SK-N-SH (cell line): ENCODE measurements at regions not wholly inside any gene's neighbourhood (a gene's known extent, or its start where the extent isn't known, plus 50 kb on each side); places are given as distances from the start of the nearest gene placed in this dataset.

Experiments
- CTCF ChIA-PET: fragments of 300-600, 350-600 bp; formaldehyde crosslinking; extraction: SDS; loops from one replicate; lab custom pipeline; 2021; lab: Yijun Ruan, JAX
- POLR2A ChIA-PET: fragments of 350-600 bp; sonication (Branson Sonifier 250); formaldehyde crosslinking; extraction: SDS; loops from one replicate; lab custom pipeline; 2020; ENCODE audit warnings: antibody characterized with exemption, inconsistent platforms; lab: Yijun Ruan, JAX
- DNase-seq: peaks from one replicate; pipeline ENCODE4 v3.0.0; 2012
- H2AFZ ChIP-seq: fragments of 200-600 bp; sonication (generic); 2 replicates; pipeline ENCODE4 v1.8.1; 2016; ENCODE audit warnings: antibody characterized with exemption, mild to moderate bottlenecking, low read depth
- H3F3A ChIP-seq: fragments of 200-600 bp; sonication (generic); replicated peaks from 2 replicates; pipeline ENCODE3; 2016; ENCODE audit warnings: antibody characterized with exemption, mild to moderate bottlenecking; ENCODE audit not compliant: insufficient read depth
- H3K27ac ChIP-seq, 2 experiments: fragments of 200-500 bp in 1 of 2; fragments of 200-600 bp in 1 of 2; sonication (Bioruptor generic) in 1 of 2; sonication (generic), shearing (Covaris generic) in 1 of 2; 2 replicates each; pipeline versions ENCODE4 v1.5.1 to v1.6.1; 2014 to 2016; ENCODE audit warnings: low read depth in 2 of 2, inconsistent platforms in 1 of 2, low read length in 1 of 2, mild to moderate bottlenecking in 1 of 2, mixed read lengths in 1 of 2
- H3K27me3 ChIP-seq: fragments of 200-600 bp; sonication (generic), shearing (Covaris generic); 2 replicates; pipeline ENCODE4 v1.6.1; 2016; ENCODE audit warnings: mixed run types; ENCODE audit not compliant: insufficient read depth
- H3K36me3 ChIP-seq, 2 experiments: fragments of 200-500 bp in 1 of 2; fragments of 200-600 bp in 1 of 2; sonication (Bioruptor generic) in 1 of 2; sonication (generic) in 1 of 2; replicated peaks in 1 of 2; 2 replicates each; pipeline versions ENCODE3 to v1.5.1; 2014 to 2016; ENCODE audit warnings: low read length in 1 of 2, mild to moderate bottlenecking in 1 of 2; ENCODE audit not compliant: insufficient read depth in 2 of 2, control insufficient read depth in 1 of 2
- H3K4me1 ChIP-seq, 2 experiments: fragments of 200-500 bp in 1 of 2; fragments of 200-600 bp in 1 of 2; sonication (Bioruptor generic) in 1 of 2; sonication (generic), shearing (Covaris generic) in 1 of 2; 2 replicates each; pipeline versions ENCODE4 v1.5.1 to v1.6.1; 2014 to 2016; ENCODE audit warnings: low read depth in 1 of 2, low read length in 1 of 2, mixed run types in 1 of 2; ENCODE audit not compliant: insufficient read depth in 2 of 2, control insufficient read depth in 1 of 2
- H3K4me2 ChIP-seq: fragments of 200-600 bp; sonication (generic), shearing (Covaris generic); 2 replicates; pipeline ENCODE4 v1.6.1; 2017; ENCODE audit warnings: mixed run types
- H3K4me3 ChIP-seq, 2 experiments: fragments of 200-500 bp in 1 of 2; fragments of 200-600 bp in 1 of 2; sonication (Bioruptor generic) in 1 of 2; sonication (generic), shearing (Covaris generic) in 1 of 2; 2 replicates each; pipeline versions ENCODE4 v1.5.1 to v1.8.1; 2014 to 2016; ENCODE audit warnings: low read depth in 2 of 2, inconsistent platforms in 1 of 2, low read length in 1 of 2, mild to moderate bottlenecking in 1 of 2, mixed read lengths in 1 of 2, moderate library complexity in 1 of 2
- H3K79me2 ChIP-seq: fragments of 200-600 bp; sonication (generic); 2 replicates; pipeline ENCODE4 v1.8.1; 2017; ENCODE audit warnings: mild to moderate bottlenecking; ENCODE audit not compliant: insufficient read depth
- H3K9ac ChIP-seq: fragments of 200-600 bp; sonication (generic); 2 replicates; pipeline ENCODE4 v1.6.1; 2017; ENCODE audit warnings: mixed run types
- H3K9me2 ChIP-seq: fragments of 200-600 bp; sonication (generic); 2 replicates; pipeline ENCODE4 v1.6.1; 2017; ENCODE audit warnings: mixed run types
- H3K9me3 ChIP-seq: fragments of 200-600 bp; sonication (generic); 2 replicates; pipeline ENCODE4 v1.6.1; 2017; ENCODE audit warnings: mixed run types, mild to moderate bottlenecking, moderate library complexity
- H4K20me1 ChIP-seq: fragments of 200-600 bp; sonication (generic); 2 replicates; pipeline ENCODE4 v1.6.1; 2017; ENCODE audit warnings: mild to moderate bottlenecking, mixed run types; ENCODE audit not compliant: insufficient read depth
- ELF1 ChIP-seq: IDR thresholded peaks from 2 replicates; pipeline ENCODE4 v1.4.0; 2012
- EP300 ChIP-seq, 2 experiments: IDR thresholded peaks; 2 replicates each; pipeline versions ENCODE4 v1.4.0 to v1.6.1; 2012; ENCODE audit warnings: borderline replicate concordance in 1 of 2, low read depth in 1 of 2, low read length in 1 of 2
- EZH2phosphoT487 ChIP-seq: fragments of 200-600 bp; sonication (generic); IDR thresholded peaks from 2 replicates; pipeline ENCODE4 v1.6.1; 2017; ENCODE audit warnings: low read depth, mixed run types, mild to moderate bottlenecking, antibody characterized with exemption, moderate library complexity, borderline replicate concordance
- FOSL2 ChIP-seq: IDR thresholded peaks from 2 replicates; pipeline ENCODE4 v1.4.0; 2012; ENCODE audit warnings: low read depth, mild to moderate bottlenecking, moderate library complexity, borderline replicate concordance
- FOXJ3 ChIP-seq: sonication (generic); formaldehyde crosslinking; IDR thresholded peaks from 2 replicates; pipeline ENCODE4 v1.5.1; 2020; ENCODE audit warnings: mild to moderate bottlenecking, missing genetic modification reagents
- FOXM1 ChIP-seq: IDR thresholded peaks from 2 replicates; pipeline ENCODE4 v1.4.0; 2012; ENCODE audit warnings: low read depth, mild to moderate bottlenecking
- GABPA ChIP-seq: IDR thresholded peaks from 2 replicates; pipeline ENCODE4 v1.4.0; 2012; ENCODE audit warnings: low read depth, mild to moderate bottlenecking
- GATA2 ChIP-seq: sonication (generic); formaldehyde crosslinking; IDR thresholded peaks from 2 replicates; pipeline ENCODE4 v1.5.0; 2020; ENCODE audit warnings: mild to moderate bottlenecking, missing genetic modification reagents
- NFIC ChIP-seq: IDR thresholded peaks from 2 replicates; pipeline ENCODE4 v1.4.0; 2012; ENCODE audit warnings: borderline replicate concordance
- NRF1 ChIP-seq: IDR thresholded peaks from 2 replicates; pipeline ENCODE4 v1.6.1; 2012; ENCODE audit warnings: low read depth, mild to moderate bottlenecking, low read length
- POLR2AphosphoS5 ChIP-seq: IDR thresholded peaks from 2 replicates; pipeline ENCODE4 v1.6.1; 2012; ENCODE audit warnings: low read depth, low read length
- SIN3A ChIP-seq: IDR thresholded peaks from 2 replicates; pipeline ENCODE4 v1.6.1; 2012; ENCODE audit warnings: low read depth, mild to moderate bottlenecking, low read length, moderate library complexity, borderline replicate concordance
- TCF12 ChIP-seq: IDR thresholded peaks from 2 replicates; pipeline ENCODE4 v1.4.0; 2012
- TEAD4 ChIP-seq: IDR thresholded peaks from 2 replicates; pipeline ENCODE4 v1.4.0; 2012; ENCODE audit warnings: mild to moderate bottlenecking, borderline replicate concordance; ENCODE audit not compliant: insufficient read depth
- YY1 ChIP-seq: IDR thresholded peaks from 2 replicates; pipeline ENCODE4 v1.4.0; 2012; ENCODE audit warnings: low read depth, mild to moderate bottlenecking
- WGBS: methylation state at CpG from one replicate; pipeline ENCODE4 v1.1.6; 2017; ENCODE audit warnings: low lambda C conversion rate; 5-methylcytosine and 5-hydroxymethylcytosine counted together
- TF ChIP-seq, protein P1 (sequence below): IDR thresholded peaks from 2 replicates; pipeline ENCODE4 v1.4.0; 2012; ENCODE audit warnings: low read depth
- TF ChIP-seq, protein P2 (sequence below): IDR thresholded peaks from 2 replicates; pipeline ENCODE4 v1.6.1; 2012; ENCODE audit warnings: mild to moderate bottlenecking, low read depth, low read length, moderate library complexity
- TF ChIP-seq, protein P3 (sequence below): IDR thresholded peaks from 2 replicates; pipeline ENCODE4 v1.4.0; 2012; ENCODE audit warnings: low read depth, borderline replicate concordance
- TF ChIP-seq, protein P4 (sequence below): IDR thresholded peaks from 2 replicates; pipeline ENCODE4; 2012
- TF ChIP-seq, protein P5 (sequence below): fragments of 150-350 bp; IDR thresholded peaks from 2 replicates; pipeline ENCODE4 v1.6.1; 2016; ENCODE audit warnings: mild to moderate bottlenecking, low read depth, low read length

DNA sequence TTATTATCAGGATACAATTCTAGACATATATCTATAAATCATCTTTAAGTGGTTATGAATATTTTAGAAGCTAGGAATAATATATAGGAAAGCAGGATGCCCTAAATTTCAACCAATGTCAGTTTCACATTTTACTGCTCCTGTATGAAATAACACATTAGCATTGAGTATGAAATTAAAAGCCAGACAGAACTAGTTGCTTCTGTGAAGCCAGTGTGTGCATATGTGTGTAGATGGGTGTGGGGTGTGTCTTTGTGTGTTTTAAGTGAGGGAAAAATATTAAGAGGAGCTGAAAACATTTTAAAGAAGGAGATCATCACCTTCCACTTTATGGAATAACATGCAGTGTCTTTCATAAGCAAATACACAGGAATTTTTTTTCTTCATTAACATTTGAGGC lies 271.4 kb upstream of the RORA start:
- DNase-seq: no peak
- Histone ChIP-seq H3K4me1 (peaks cover 0 to 9% of the 10 kb centered on the region in 2 experiments; a peak in 1 of 4 replicates), H3K9ac (no peak overlapping the region), H3K9me3 (no peaks in the 10 kb centered on the region), H3K36me3 (no peaks in the 10 kb centered on the region), H3K4me3 (no peak overlapping the region), H3K9me2 (no peaks in the 10 kb centered on the region), H2AFZ (no peak overlapping the region), H3K27me3 (no peaks in the 10 kb centered on the region), H3K27ac (no peak overlapping the region), H4K20me1 (no peaks in the 10 kb centered on the region), H3F3A (no peaks in the 10 kb centered on the region), H3K79me2 (no peaks in the 10 kb centered on the region), H3K4me2 (no peak overlapping the region)
- ChIA-PET POLR2A (no interaction called here), CTCF (interaction anchor here (1.2 to 1.9 kb wide), 2 partner anchors 10 to 23 kb away, joined by 4 read pairs; no protein-coding TSS in a partner anchor)
- TF ChIP-seq EZH2phosphoT487 (no peak), FOXM1 (no peak), FOSL2 (no peak)
- TF ChIP-seq, protein P1, sequence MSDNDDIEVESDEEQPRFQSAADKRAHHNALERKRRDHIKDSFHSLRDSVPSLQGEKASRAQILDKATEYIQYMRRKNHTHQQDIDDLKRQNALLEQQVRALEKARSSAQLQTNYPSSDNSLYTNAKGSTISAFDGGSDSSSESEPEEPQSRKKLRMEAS: no peak

DNA sequence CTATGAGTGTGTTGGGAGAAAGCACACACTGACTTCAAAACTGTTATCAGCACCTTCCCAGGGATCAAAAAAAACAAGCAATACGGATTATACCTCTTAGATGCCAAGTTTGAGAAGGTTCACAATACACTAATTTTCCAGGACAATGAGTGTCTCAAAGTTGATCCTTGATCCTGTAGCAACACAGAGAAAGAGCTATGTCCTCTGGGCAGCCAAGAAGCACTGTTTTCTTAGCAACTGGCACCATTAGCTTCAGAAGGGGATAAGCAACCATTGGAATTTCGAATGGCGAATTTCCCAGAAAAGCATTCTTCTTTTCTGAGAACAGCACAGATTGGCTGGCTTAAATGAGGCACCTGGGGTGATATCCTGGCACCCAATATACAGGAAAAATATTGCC lies 270.3 kb upstream of the RORA start:
- CTCF ChIA-PET: interaction anchor here (1.2 kb wide), 1 partner anchor 9 kb away, joined by 4 read pairs; no protein-coding TSS in a partner anchor
- DNase-seq: no peak
- H3K4me3 ChIP-seq: no peak overlapping the region
- WGBS: 56% methylated on average over 3 of the region's 3 CpGs
- no peak overlapping the region for H2AFZ ChIP-seq
- no peaks in the 10 kb centered on the region for H3K79me2 ChIP-seq
- H3K27me3 ChIP-seq: no peaks in the 10 kb centered on the region
- H3K4me1 ChIP-seq: peaks cover 0 to 9% of the 10 kb centered on the region in 2 experiments; a peak in 1 of 4 replicates
- H3K36me3 ChIP-seq: no peaks in the 10 kb centered on the region
- no peaks in the 10 kb centered on the region for H3F3A ChIP-seq
- TF ChIP-seq, protein P2, sequence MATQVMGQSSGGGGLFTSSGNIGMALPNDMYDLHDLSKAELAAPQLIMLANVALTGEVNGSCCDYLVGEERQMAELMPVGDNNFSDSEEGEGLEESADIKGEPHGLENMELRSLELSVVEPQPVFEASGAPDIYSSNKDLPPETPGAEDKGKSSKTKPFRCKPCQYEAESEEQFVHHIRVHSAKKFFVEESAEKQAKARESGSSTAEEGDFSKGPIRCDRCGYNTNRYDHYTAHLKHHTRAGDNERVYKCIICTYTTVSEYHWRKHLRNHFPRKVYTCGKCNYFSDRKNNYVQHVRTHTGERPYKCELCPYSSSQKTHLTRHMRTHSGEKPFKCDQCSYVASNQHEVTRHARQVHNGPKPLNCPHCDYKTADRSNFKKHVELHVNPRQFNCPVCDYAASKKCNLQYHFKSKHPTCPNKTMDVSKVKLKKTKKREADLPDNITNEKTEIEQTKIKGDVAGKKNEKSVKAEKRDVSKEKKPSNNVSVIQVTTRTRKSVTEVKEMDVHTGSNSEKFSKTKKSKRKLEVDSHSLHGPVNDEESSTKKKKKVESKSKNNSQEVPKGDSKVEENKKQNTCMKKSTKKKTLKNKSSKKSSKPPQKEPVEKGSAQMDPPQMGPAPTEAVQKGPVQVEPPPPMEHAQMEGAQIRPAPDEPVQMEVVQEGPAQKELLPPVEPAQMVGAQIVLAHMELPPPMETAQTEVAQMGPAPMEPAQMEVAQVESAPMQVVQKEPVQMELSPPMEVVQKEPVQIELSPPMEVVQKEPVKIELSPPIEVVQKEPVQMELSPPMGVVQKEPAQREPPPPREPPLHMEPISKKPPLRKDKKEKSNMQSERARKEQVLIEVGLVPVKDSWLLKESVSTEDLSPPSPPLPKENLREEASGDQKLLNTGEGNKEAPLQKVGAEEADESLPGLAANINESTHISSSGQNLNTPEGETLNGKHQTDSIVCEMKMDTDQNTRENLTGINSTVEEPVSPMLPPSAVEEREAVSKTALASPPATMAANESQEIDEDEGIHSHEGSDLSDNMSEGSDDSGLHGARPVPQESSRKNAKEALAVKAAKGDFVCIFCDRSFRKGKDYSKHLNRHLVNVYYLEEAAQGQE: no peak
- TF ChIP-seq POLR2AphosphoS5: no peak
- TF ChIP-seq, protein P3, sequence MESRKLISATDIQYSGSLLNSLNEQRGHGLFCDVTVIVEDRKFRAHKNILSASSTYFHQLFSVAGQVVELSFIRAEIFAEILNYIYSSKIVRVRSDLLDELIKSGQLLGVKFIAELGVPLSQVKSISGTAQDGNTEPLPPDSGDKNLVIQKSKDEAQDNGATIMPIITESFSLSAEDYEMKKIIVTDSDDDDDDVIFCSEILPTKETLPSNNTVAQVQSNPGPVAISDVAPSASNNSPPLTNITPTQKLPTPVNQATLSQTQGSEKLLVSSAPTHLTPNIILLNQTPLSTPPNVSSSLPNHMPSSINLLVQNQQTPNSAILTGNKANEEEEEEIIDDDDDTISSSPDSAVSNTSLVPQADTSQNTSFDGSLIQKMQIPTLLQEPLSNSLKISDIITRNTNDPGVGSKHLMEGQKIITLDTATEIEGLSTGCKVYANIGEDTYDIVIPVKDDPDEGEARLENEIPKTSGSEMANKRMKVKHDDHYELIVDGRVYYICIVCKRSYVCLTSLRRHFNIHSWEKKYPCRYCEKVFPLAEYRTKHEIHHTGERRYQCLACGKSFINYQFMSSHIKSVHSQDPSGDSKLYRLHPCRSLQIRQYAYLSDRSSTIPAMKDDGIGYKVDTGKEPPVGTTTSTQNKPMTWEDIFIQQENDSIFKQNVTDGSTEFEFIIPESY: no peak
- TF ChIP-seq, protein P4, sequence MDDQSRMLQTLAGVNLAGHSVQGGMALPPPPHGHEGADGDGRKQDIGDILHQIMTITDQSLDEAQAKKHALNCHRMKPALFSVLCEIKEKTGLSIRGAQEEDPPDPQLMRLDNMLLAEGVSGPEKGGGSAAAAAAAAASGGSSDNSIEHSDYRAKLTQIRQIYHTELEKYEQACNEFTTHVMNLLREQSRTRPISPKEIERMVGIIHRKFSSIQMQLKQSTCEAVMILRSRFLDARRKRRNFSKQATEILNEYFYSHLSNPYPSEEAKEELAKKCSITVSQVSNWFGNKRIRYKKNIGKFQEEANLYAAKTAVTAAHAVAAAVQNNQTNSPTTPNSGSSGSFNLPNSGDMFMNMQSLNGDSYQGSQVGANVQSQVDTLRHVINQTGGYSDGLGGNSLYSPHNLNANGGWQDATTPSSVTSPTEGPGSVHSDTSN: no peak
- no peak for TF ChIP-seq FOSL2
- no peak for TF ChIP-seq FOXJ3 (CRISPR knock-in tag)
- TF ChIP-seq TEAD4: no peak
- no peak for TF ChIP-seq YY1
- no peak for TF ChIP-seq SIN3A
- no peak for TF ChIP-seq EZH2phosphoT487
- TF ChIP-seq TCF12: no peak
- no peak for TF ChIP-seq EP300 (IDR thresholded peaks at IDR 0.05; ENCODE audit: borderline replicate concordance in 1 of 2, low read depth in 1 of 2, low read length in 1 of 2)
- no peak for TF ChIP-seq ELF1
- TF ChIP-seq, protein P5, sequence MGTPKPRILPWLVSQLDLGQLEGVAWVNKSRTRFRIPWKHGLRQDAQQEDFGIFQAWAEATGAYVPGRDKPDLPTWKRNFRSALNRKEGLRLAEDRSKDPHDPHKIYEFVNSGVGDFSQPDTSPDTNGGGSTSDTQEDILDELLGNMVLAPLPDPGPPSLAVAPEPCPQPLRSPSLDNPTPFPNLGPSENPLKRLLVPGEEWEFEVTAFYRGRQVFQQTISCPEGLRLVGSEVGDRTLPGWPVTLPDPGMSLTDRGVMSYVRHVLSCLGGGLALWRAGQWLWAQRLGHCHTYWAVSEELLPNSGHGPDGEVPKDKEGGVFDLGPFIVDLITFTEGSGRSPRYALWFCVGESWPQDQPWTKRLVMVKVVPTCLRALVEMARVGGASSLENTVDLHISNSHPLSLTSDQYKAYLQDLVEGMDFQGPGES: no peak
- no peak for TF ChIP-seq GABPA
- no peak for TF ChIP-seq GATA2 (CRISPR knock-in tag)
- TF ChIP-seq NRF1: no peak
- no peak for TF ChIP-seq NFIC
- TF ChIP-seq, all 33 proteins: peak for 0
- H3K27ac ChIP-seq: no peak overlapping the region
- H4K20me1 ChIP-seq: no peaks in the 10 kb centered on the region
- no peaks in the 10 kb centered on the region for H3K9me3 ChIP-seq
- no peak overlapping the region for H3K9ac ChIP-seq
- no peak overlapping the region for H3K4me2 ChIP-seq
- H3K9me2 ChIP-seq: no peaks in the 10 kb centered on the region
- POLR2A ChIA-PET: no interaction called here
